ENCODE measurements at regions not wholly inside any gene's neighbourhood (a gene's known extent, or its start where the extent isn't known, plus 50 kb on each side); places are given as distances from the start of the nearest gene placed in this dataset.

GRCh38 chr2:204114295-204115136, 178.0 kb downstream of the ICOS start:
- TF ChIP-seq CREB1 (CRISPR knock-in tag; IDR thresholded peaks at IDR 0.05; ENCODE audit: low read depth): no peak
- no peak for TF ChIP-seq ZNF114 (CRISPR knock-in tag; IDR thresholded peaks at IDR 0.05)
- TF ChIP-seq NANOG (IDR thresholded peaks at IDR 0.05; ENCODE audit: borderline replicate concordance): no peak
- no peak for TF ChIP-seq REST (IDR thresholded peaks at IDR 0.05; ENCODE audit: unreplicated experiment)
- TF ChIP-seq CTCF (conservative IDR thresholded peaks at IDR 0.05; ENCODE audit: low read depth in 2 of 2): no peak
- TF ChIP-seq EZH2 (IDR thresholded peaks at IDR 0.05; ENCODE audit: low read depth, unreplicated experiment): no peak
- no peak for TF ChIP-seq ZNF462 (CRISPR knock-in tag; IDR thresholded peaks at IDR 0.05)
- TF ChIP-seq JUNB (IDR thresholded peaks at IDR 0.05; ENCODE audit: unreplicated experiment): no peak
- TF ChIP-seq POLR2AphosphoS5 (IDR thresholded peaks at IDR 0.05; ENCODE audit: low read depth): no peak
- no peak for TF ChIP-seq ZNF331 (CRISPR knock-in tag; IDR thresholded peaks at IDR 0.05; ENCODE audit: low read depth)
- TF ChIP-seq STAT1 (IDR thresholded peaks at IDR 0.05; ENCODE audit: unreplicated experiment): no peak
- TF ChIP-seq EZH2phosphoT487 (IDR thresholded peaks at IDR 0.05; ENCODE audit: unreplicated experiment): no peak
- TF ChIP-seq ETS1 (IDR thresholded peaks at IDR 0.05): no peak
- peaks cover 6% of the 10 kb centered on the region for H3K27me3 Mint-ChIP-seq (ENCODE audit: insufficient read depth, low read depth, poor library complexity)
- Histone ChIP-seq H3K79me2 (replicated peaks; ENCODE audit: insufficient read depth) (no peaks in the 10 kb centered on the region), H3K4me2 (peak overlapping the region; percentile 67; the same call in 1 of the 2 replicates), H3K4me3 (no peak overlapping the region), H2AFZ (peak overlapping the region; percentile 87; the same call in 1 of the 2 replicates), H3K27ac (ENCODE audit: low read depth) (no peak overlapping the region), H3K9me2 (ENCODE audit: insufficient read depth) (no peaks in the 10 kb centered on the region; the same call in 1 of the 2 replicates), H3F3A (replicated peaks; ENCODE audit: low read depth) (no peaks in the 10 kb centered on the region; the same call in 1 of the 2 replicates), H3K4me1 (ENCODE audit: insufficient read depth) (peaks cover 22% of the 10 kb centered on the region), H3K36me3 (ENCODE audit: insufficient read depth) (no peaks in the 10 kb centered on the region), H3K27me3 (ENCODE audit: insufficient read depth) (no peaks in the 10 kb centered on the region), H4K20me1 (replicated peaks; ENCODE audit: insufficient read depth) (no peaks in the 10 kb centered on the region)
- ATAC-seq (peak; percentile 63), DNase-seq (ENCODE audit: low spot score) (no peak)
- no peaks in the 10 kb centered on the region for H3K36me3 Mint-ChIP-seq (ENCODE audit: low read depth)
- peak overlapping the region; percentile 91; the same call in 1 of the 2 replicates for H3K27ac Mint-ChIP-seq
- H3K4me3 Mint-ChIP-seq: no peak overlapping the region
- H3K9me3 Mint-ChIP-seq: no peaks in the 10 kb centered on the region
- peaks cover 31% of the 10 kb centered on the region for H3K4me1 Mint-ChIP-seq

Data from GM23338 (cell line).